ENCODE measurements at regions not wholly inside any gene's neighbourhood (a gene's known extent, or its start where the extent isn't known, plus 50 kb on each side); places are given as distances from the start of the nearest gene placed in this dataset.

DNA sequence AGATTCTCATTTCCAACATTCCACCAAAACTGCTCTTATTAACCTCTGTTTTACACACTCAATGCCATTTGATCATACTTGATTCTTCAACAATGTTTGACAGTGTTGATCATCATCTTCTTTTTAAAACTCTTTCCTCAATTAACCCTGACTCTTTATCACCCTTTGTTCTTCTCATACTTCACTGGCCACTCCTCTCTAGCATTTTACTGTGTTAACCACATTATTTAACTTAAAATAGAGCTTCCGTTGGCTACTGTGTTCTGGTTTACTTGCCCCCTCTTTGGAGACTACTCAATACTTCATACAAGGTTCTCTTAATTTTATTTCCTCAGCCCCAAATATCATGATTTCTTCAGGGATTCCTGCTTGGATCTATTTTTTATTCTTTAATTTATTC is 121.1 kb upstream of the SPRY2 start (continued):
- TF ChIP-seq, protein P1, sequence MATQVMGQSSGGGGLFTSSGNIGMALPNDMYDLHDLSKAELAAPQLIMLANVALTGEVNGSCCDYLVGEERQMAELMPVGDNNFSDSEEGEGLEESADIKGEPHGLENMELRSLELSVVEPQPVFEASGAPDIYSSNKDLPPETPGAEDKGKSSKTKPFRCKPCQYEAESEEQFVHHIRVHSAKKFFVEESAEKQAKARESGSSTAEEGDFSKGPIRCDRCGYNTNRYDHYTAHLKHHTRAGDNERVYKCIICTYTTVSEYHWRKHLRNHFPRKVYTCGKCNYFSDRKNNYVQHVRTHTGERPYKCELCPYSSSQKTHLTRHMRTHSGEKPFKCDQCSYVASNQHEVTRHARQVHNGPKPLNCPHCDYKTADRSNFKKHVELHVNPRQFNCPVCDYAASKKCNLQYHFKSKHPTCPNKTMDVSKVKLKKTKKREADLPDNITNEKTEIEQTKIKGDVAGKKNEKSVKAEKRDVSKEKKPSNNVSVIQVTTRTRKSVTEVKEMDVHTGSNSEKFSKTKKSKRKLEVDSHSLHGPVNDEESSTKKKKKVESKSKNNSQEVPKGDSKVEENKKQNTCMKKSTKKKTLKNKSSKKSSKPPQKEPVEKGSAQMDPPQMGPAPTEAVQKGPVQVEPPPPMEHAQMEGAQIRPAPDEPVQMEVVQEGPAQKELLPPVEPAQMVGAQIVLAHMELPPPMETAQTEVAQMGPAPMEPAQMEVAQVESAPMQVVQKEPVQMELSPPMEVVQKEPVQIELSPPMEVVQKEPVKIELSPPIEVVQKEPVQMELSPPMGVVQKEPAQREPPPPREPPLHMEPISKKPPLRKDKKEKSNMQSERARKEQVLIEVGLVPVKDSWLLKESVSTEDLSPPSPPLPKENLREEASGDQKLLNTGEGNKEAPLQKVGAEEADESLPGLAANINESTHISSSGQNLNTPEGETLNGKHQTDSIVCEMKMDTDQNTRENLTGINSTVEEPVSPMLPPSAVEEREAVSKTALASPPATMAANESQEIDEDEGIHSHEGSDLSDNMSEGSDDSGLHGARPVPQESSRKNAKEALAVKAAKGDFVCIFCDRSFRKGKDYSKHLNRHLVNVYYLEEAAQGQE (IDR thresholded peaks at IDR 0.05), result no peak

DNA sequence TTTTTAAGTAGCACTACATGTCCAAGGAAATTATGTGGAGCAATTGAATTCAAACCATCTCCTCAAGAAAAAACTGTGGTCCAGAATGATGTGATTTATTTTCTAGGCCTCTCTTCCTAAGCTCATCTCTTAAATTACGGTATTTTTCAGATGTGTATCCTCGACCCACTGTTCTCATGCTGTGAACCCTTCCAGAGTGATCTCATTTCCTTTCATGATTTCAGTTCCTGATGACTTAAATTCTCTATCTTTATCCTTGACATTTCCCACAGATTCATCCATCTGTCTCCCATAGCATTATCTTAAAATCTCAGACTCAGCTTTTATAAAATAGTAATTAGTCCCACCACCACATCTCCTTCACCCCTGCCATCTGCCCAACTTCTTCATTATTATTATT is 117.6 kb upstream of the SPRY2 start:
- ATAC-seq (no peak), DNase-seq (ENCODE audit: low read depth in 1 of 2, low spot score in 1 of 2) (no peak), FAIRE-seq (no peak)
- H3K4me1 ChIP-seq, result no peaks in the 10 kb centered on the region
- TF ChIP-seq CEBPB (IDR thresholded peaks at IDR 0.05) (no peak), ZFP36 (IDR thresholded peaks at IDR 0.05; ENCODE audit: borderline replicate concordance, partially characterized antibody) (no peak), FOSB (CRISPR knock-in tag; IDR thresholded peaks at IDR 0.05) (no peak), EHMT2 (IDR thresholded peaks at IDR 0.05; ENCODE audit: low read depth) (no peak)
- ChIA-PET CTCF (no interaction called here), POLR2A (no interaction called here)
- H3K9me3 ChIP-seq, result no peaks in the 10 kb centered on the region
- WGBS (ENCODE audit: missing lambda C conversion rate), result 36% methylated on average over 2 of the region's 2 CpGs
- H3K4me3 ChIP-seq, result no peak overlapping the region
- H3K27ac ChIP-seq, result no peak overlapping the region
- H3K4me2 ChIP-seq, result no peak overlapping the region

GRCh38 chr13:80454245-80454644 is 113.3 kb upstream of the SPRY2 start:
- no peak for DNase-seq (ENCODE audit: low read depth in 1 of 2, low spot score in 1 of 2)
- Histone ChIP-seq H3K9me3 (no peaks in the 10 kb centered on the region), H3K4me1 (no peaks in the 10 kb centered on the region), H3K4me3 (no peak overlapping the region), H3K4me2 (no peak overlapping the region), H3K27ac (no peak overlapping the region)
- TF ChIP-seq ZSCAN20 (CRISPR knock-in tag; IDR thresholded peaks at IDR 0.05) (no peak), NPAS2 (CRISPR knock-in tag; IDR thresholded peaks at IDR 0.05; ENCODE audit: borderline replicate concordance) (no peak), KDM5A (IDR thresholded peaks at IDR 0.05) (no peak), NR3C1 (IDR thresholded peaks at IDR 0.05) (no peak), POLR2AphosphoS2 (conservative IDR thresholded peaks at IDR 0.05; ENCODE audit: low read length) (no peak), ZC3H11A (IDR thresholded peaks at IDR 0.05) (no peak), FOSB (CRISPR knock-in tag; IDR thresholded peaks at IDR 0.05) (no peak), CEBPB (IDR thresholded peaks at IDR 0.05) (no peak), ZFP36 (IDR thresholded peaks at IDR 0.05; ENCODE audit: borderline replicate concordance, partially characterized antibody) (no peak)
- TF ChIP-seq, protein P2, sequence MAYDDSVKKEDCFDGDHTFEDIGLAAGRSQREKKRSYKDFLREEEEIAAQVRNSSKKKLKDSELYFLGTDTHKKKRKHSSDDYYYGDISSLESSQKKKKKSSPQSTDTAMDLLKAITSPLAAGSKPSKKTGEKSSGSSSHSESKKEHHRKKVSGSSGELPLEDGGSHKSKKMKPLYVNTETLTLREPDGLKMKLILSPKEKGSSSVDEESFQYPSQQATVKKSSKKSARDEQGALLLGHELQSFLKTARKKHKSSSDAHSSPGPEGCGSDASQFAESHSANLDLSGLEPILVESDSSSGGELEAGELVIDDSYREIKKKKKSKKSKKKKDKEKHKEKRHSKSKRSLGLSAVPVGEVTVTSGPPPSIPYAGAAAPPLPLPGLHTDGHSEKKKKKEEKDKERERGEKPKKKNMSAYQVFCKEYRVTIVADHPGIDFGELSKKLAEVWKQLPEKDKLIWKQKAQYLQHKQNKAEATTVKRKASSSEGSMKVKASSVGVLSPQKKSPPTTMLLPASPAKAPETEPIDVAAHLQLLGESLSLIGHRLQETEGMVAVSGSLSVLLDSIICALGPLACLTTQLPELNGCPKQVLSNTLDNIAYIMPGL (CRISPR knock-in tag; IDR thresholded peaks at IDR 0.05; ENCODE audit: borderline replicate concordance), result no peak
- FAIRE-seq, result no peak
- CTCF ChIA-PET, result no interaction called here
- 17% methylated on average over 1 of the region's 1 CpG for WGBS (ENCODE audit: missing lambda C conversion rate)
- no peak for ATAC-seq
- POLR2A ChIA-PET, result no interaction called here

DNA sequence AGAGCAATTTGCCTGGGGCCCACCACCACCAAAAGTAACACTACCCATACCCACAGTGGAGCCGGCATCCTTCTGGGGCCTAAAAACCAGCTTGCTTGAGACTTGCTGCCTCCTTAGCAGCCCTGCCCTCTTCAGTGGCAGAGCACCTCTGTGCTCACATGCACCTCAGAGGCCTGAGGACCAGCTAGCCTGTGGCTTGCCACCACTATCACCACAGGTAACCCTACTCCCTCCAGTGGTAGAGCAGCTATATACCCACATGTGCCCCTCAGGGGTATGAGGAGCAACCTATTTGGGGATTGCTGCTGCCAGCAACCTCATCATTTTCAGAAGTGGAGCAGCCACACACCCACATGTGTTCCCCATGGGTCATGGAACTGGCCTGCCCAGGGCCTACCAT is 111.4 kb upstream of the SPRY2 start:
- H3K4me3 ChIP-seq, result no peak overlapping the region
- H3K4me2 ChIP-seq, result no peak overlapping the region
- FAIRE-seq, result no peak
- ChIA-PET CTCF (no interaction called here), POLR2A (no interaction called here)
- DNase-seq (ENCODE audit: low read depth in 1 of 2, low spot score in 1 of 2), result no peak
- ATAC-seq, result no peak
- TF ChIP-seq KDM5A (IDR thresholded peaks at IDR 0.05) (no peak), HES2 (IDR thresholded peaks at IDR 0.05) (no peak), RAD21 (conservative IDR thresholded peaks at IDR 0.05 in 1 of 2, IDR thresholded peaks at IDR 0.05 in 1 of 2) (no peak), RCOR1 (IDR thresholded peaks at IDR 0.05; ENCODE audit: low read depth, low read length) (no peak), CBX8 (IDR thresholded peaks at IDR 0.05) (no peak), MYC (IDR thresholded peaks at IDR 0.05; ENCODE audit: borderline replicate concordance, low read length) (no peak), JUN (IDR thresholded peaks at IDR 0.05) (no peak)
- H3K27ac ChIP-seq, result no peak overlapping the region
- no CpG with 5 or more reads among the region's 1 CpG for WGBS (ENCODE audit: missing lambda C conversion rate)
- H3K4me1 ChIP-seq, result no peaks in the 10 kb centered on the region
- H3K9me3 ChIP-seq, result no peaks in the 10 kb centered on the region

All from A549 (cell line).